H9 (cell line): ENCODE measurements at regions not wholly inside any gene's neighbourhood (a gene's known extent, or its start where the extent isn't known, plus 50 kb on each side); places are given as distances from the start of the nearest gene placed in this dataset.

ENCODE experiments used
- DNase-seq: peaks from one replicate; pipeline ENCODE4 v3.0.0-alpha.2; 2017
- H2AFZ ChIP-seq: one replicate; pipeline ENCODE4 v1.6.1; 2013; ENCODE audit warnings: mild to moderate bottlenecking, low read length, control low read depth, moderate library complexity
- H2AK5ac ChIP-seq: 2 replicates; pipeline ENCODE4 v1.6.1; 2013; ENCODE audit warnings: low read length, control low read depth, mixed read lengths; ENCODE audit not compliant: insufficient read length
- H2BK120ac ChIP-seq: one replicate; pipeline ENCODE4 v1.6.1; 2013; ENCODE audit warnings: low read depth, mild to moderate bottlenecking, low read length, control low read depth, inconsistent platforms; ENCODE audit not compliant: poor library complexity, severe bottlenecking
- H2BK12ac ChIP-seq: 2 replicates; pipeline ENCODE4 v1.6.1; 2013; ENCODE audit warnings: low read length, control low read depth, mixed read lengths, low read depth; ENCODE audit not compliant: insufficient read length
- H2BK15ac ChIP-seq: 2 replicates; pipeline ENCODE4 v1.6.1; 2013; ENCODE audit warnings: low read depth, low read length, control low read depth
- H2BK20ac ChIP-seq: one replicate; pipeline ENCODE4 v1.6.1; 2013; ENCODE audit warnings: low read depth, mild to moderate bottlenecking, low read length, control low read depth, inconsistent platforms; ENCODE audit not compliant: poor library complexity, severe bottlenecking
- H2BK5ac ChIP-seq: 2 replicates; pipeline ENCODE4 v1.6.1; 2013; ENCODE audit warnings: low read length, control low read depth, mixed read lengths; ENCODE audit not compliant: insufficient read length
- H3K14ac ChIP-seq: 2 replicates; pipeline ENCODE4 v1.6.1; 2013; ENCODE audit warnings: low read length, control low read depth; ENCODE audit not compliant: insufficient read depth
- H3K18ac ChIP-seq: 2 replicates; pipeline ENCODE4 v1.6.1; 2013; ENCODE audit warnings: low read depth, mild to moderate bottlenecking, mixed read lengths, low read length, control low read depth; ENCODE audit not compliant: insufficient read length
- H3K23ac ChIP-seq: 2 replicates; pipeline ENCODE4 v1.6.1; 2013; ENCODE audit warnings: low read length, control low read depth, mixed read lengths, low read depth; ENCODE audit not compliant: insufficient read length
- H3K23me2 ChIP-seq: 2 replicates; pipeline ENCODE4 v1.6.1; 2013; ENCODE audit warnings: low read depth, mild to moderate bottlenecking, mixed read lengths, low read length, control low read depth; ENCODE audit not compliant: insufficient read length, poor library complexity, severe bottlenecking
- H3K27ac ChIP-seq: 2 replicates; pipeline ENCODE4 v1.5.1; 2013; ENCODE audit warnings: low read length, control low read depth, mixed read lengths, low read depth; ENCODE audit not compliant: insufficient read length
- H3K27me3 ChIP-seq: 2 replicates; pipeline ENCODE4 v1.6.1; 2013; ENCODE audit warnings: low read length, control low read depth, inconsistent platforms; ENCODE audit not compliant: insufficient read depth
- H3K4ac ChIP-seq: 2 replicates; pipeline ENCODE4 v1.6.1; 2013; ENCODE audit warnings: low read depth, mild to moderate bottlenecking, control low read depth, inconsistent platforms, low read length, moderate library complexity
- H3K4me1 ChIP-seq: 2 replicates; pipeline ENCODE4 v1.6.1; 2013; ENCODE audit warnings: low read length, control low read depth, inconsistent platforms; ENCODE audit not compliant: insufficient read depth
- H3K4me2 ChIP-seq: 2 replicates; pipeline ENCODE4 v1.6.1; 2013; ENCODE audit warnings: low read length, control low read depth, mixed read lengths; ENCODE audit not compliant: insufficient read length, insufficient read depth
- H3K56ac ChIP-seq: 2 replicates; pipeline ENCODE4 v1.6.1; 2013; ENCODE audit warnings: low read depth, mild to moderate bottlenecking, mixed read lengths, low read length, control low read depth; ENCODE audit not compliant: insufficient read length
- H3K79me1 ChIP-seq: 2 replicates; pipeline ENCODE4 v1.6.1; 2013; ENCODE audit warnings: low read depth, mild to moderate bottlenecking, moderate library complexity, low read length, control low read depth, inconsistent platforms; ENCODE audit not compliant: insufficient read depth, poor library complexity, severe bottlenecking
- H3K79me2 ChIP-seq: 2 replicates; pipeline ENCODE4 v1.6.1; 2013; ENCODE audit warnings: low read length, control low read depth, inconsistent platforms; ENCODE audit not compliant: insufficient read depth
- H3K9ac ChIP-seq: 2 replicates; pipeline ENCODE4 v1.6.1; 2013; ENCODE audit warnings: low read length, control low read depth, mixed read lengths; ENCODE audit not compliant: insufficient read length; ENCODE audit errors: extremely low read depth
- H3K9me3 ChIP-seq: one replicate; pipeline ENCODE4 v1.6.1; 2013; ENCODE audit warnings: low read depth, low read length, inconsistent platforms; ENCODE audit not compliant: control insufficient read depth
- H3T11ph ChIP-seq: one replicate; pipeline ENCODE4 v1.6.1; 2013; ENCODE audit warnings: mild to moderate bottlenecking, low read length, control low read depth, inconsistent platforms
- H4K20me1 ChIP-seq: one replicate; pipeline ENCODE4 v1.6.1; 2013; ENCODE audit not compliant: control insufficient read depth, insufficient read length, insufficient read depth
- H4K5ac ChIP-seq: 2 replicates; pipeline ENCODE4 v1.6.1; 2013; ENCODE audit warnings: low read depth, mild to moderate bottlenecking, mixed read lengths, low read length, control low read depth; ENCODE audit not compliant: insufficient read length
- H4K8ac ChIP-seq: replicated peaks from 2 replicates; pipeline ENCODE4 v1.6.1; 2013; ENCODE audit warnings: low read length, control low read depth, mixed read lengths, low read depth; ENCODE audit not compliant: insufficient read length
- H4K91ac ChIP-seq: 2 replicates; pipeline ENCODE4 v1.6.1; 2013; ENCODE audit warnings: low read depth, mild to moderate bottlenecking, moderate library complexity, mixed read lengths, low read length, control low read depth; ENCODE audit not compliant: insufficient read length
- H3K27ac Mint-ChIP-seq, 3 experiments: 2 replicates in 2 of 3; 3 replicates in 1 of 3; pipeline ENCODE4 v1.8.0; 2020 to 2021; ENCODE audit warnings: mixed read lengths in 3 of 3, mild to moderate bottlenecking in 1 of 3, moderate library complexity in 1 of 3
- H3K27me3 Mint-ChIP-seq: 2 replicates; pipeline ENCODE4 v1.8.0; 2021; ENCODE audit warnings: low read depth, mild to moderate bottlenecking, moderate library complexity, mixed read lengths
- H3K36me3 Mint-ChIP-seq, 3 experiments: 2 replicates in 2 of 3; 3 replicates in 1 of 3; pipeline ENCODE4 v1.8.0; 2020 to 2021; ENCODE audit warnings: low read depth in 3 of 3, mixed read lengths in 3 of 3; ENCODE audit not compliant: insufficient read depth in 1 of 3
- H3K4me1 Mint-ChIP-seq, 2 experiments: 2 replicates each; pipeline ENCODE4 v1.8.0; 2020; ENCODE audit warnings: mixed read lengths in 2 of 2
- H3K4me3 Mint-ChIP-seq, 2 experiments: 2 replicates in 1 of 2; 3 replicates in 1 of 2; pipeline ENCODE4 v1.8.0; 2020 to 2021; ENCODE audit warnings: mild to moderate bottlenecking in 2 of 2, mixed read lengths in 2 of 2, moderate library complexity in 1 of 2
- H3K9me3 Mint-ChIP-seq, 2 experiments: 2 replicates in 1 of 2; 3 replicates in 1 of 2; pipeline ENCODE4 v1.8.0; 2020; ENCODE audit warnings: mild to moderate bottlenecking in 2 of 2, mixed read lengths in 2 of 2, moderate library complexity in 1 of 2
- TF ChIP-seq, protein P1 (sequence below): fragments of 200-600 bp; sonication (generic); conservative IDR thresholded peaks from 3 replicates; pipeline ENCODE4 v1.8.0; 2021; ENCODE audit warnings: antibody characterized with exemption, mild to moderate bottlenecking

DNA sequence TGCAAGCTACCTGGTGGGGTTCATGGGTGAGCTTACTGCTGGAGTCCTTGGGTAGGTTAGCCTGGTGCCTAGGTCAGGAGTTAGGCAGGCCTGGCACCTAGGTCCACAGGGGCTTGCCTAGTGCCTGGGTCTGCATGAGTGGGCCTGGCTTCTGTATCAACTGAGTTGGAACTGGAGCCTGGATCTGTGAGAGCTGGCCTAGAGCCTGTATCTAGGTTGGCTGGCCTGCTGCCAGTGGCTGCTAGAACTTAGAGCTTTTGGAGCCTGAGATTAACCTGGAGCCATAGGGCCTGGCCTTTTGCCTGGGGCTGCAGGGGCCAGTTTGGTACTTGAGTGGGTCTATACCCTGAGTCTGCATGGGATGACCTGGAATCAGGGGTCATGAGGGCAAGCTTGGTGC, 679.4 kb downstream of the NUP35 start:
- H3K4me1 ChIP-seq, result no peaks in the 10 kb centered on the region
- no peak overlapping the region for H3K27ac ChIP-seq
- Mint-ChIP-seq H3K9me3 (peaks cover 6% of the 10 kb centered on the region in 2 experiments; a peak in 4 of 5 replicates), H3K4me3 (no peak overlapping the region), H3K36me3 (peaks cover 0 to 4% (median 0%) of the 10 kb centered on the region in 3 experiments; a peak in 1 of 7 replicates), H3K4me1 (no peaks in the 10 kb centered on the region), H3K27ac (no peak overlapping the region), H3K27me3 (no peaks in the 10 kb centered on the region)
- no peak overlapping the region for H3T11ph ChIP-seq
- H3K9me3 ChIP-seq, result no peaks in the 10 kb centered on the region
- H2AK5ac ChIP-seq, result no peak overlapping the region
- H2BK12ac ChIP-seq, result no peak overlapping the region
- H2BK20ac ChIP-seq, result no peak overlapping the region
- H2AFZ ChIP-seq, result no peak overlapping the region
- no peak overlapping the region for H4K8ac ChIP-seq
- H3K23ac ChIP-seq, result no peak overlapping the region
- no peaks in the 10 kb centered on the region for H3K79me2 ChIP-seq
- H3K79me1 ChIP-seq, result no peaks in the 10 kb centered on the region
- no peak overlapping the region for H3K14ac ChIP-seq
- H3K9ac ChIP-seq, result no peak overlapping the region
- H2BK120ac ChIP-seq, result no peak overlapping the region
- H3K27me3 ChIP-seq, result no peaks in the 10 kb centered on the region
- no peak overlapping the region for H4K91ac ChIP-seq
- H4K5ac ChIP-seq, result no peak overlapping the region
- no peak overlapping the region for H3K56ac ChIP-seq
- no peak overlapping the region for H3K18ac ChIP-seq
- no peak overlapping the region for H3K4me2 ChIP-seq
- DNase-seq, result no peak
- H2BK15ac ChIP-seq, result no peak overlapping the region
- no peaks in the 10 kb centered on the region for H3K23me2 ChIP-seq
- H3K4ac ChIP-seq, result no peak overlapping the region
- TF ChIP-seq, protein P1, sequence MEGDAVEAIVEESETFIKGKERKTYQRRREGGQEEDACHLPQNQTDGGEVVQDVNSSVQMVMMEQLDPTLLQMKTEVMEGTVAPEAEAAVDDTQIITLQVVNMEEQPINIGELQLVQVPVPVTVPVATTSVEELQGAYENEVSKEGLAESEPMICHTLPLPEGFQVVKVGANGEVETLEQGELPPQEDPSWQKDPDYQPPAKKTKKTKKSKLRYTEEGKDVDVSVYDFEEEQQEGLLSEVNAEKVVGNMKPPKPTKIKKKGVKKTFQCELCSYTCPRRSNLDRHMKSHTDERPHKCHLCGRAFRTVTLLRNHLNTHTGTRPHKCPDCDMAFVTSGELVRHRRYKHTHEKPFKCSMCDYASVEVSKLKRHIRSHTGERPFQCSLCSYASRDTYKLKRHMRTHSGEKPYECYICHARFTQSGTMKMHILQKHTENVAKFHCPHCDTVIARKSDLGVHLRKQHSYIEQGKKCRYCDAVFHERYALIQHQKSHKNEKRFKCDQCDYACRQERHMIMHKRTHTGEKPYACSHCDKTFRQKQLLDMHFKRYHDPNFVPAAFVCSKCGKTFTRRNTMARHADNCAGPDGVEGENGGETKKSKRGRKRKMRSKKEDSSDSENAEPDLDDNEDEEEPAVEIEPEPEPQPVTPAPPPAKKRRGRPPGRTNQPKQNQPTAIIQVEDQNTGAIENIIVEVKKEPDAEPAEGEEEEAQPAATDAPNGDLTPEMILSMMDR, result no peak
- H4K20me1 ChIP-seq, result no peaks in the 10 kb centered on the region
- H2BK5ac ChIP-seq, result no peak overlapping the region
